HG03196 (cell line): ENCODE measurements at regions not wholly inside any gene's neighbourhood (a gene's known extent, or its start where the extent isn't known, plus 50 kb on each side); places are given as distances from the start of the nearest gene placed in this dataset.

Experiments
- ATAC-seq: cut with Tn5 transposase; IDR thresholded peaks from one replicate; pipeline ENCODE4 v1.9.1; 2021; ENCODE audit not compliant: unreplicated experiment

GRCh38 chr15:36373550-36373949 is 205.9 kb upstream of the CDIN1 start:
- no peak for ATAC-seq

DNA sequence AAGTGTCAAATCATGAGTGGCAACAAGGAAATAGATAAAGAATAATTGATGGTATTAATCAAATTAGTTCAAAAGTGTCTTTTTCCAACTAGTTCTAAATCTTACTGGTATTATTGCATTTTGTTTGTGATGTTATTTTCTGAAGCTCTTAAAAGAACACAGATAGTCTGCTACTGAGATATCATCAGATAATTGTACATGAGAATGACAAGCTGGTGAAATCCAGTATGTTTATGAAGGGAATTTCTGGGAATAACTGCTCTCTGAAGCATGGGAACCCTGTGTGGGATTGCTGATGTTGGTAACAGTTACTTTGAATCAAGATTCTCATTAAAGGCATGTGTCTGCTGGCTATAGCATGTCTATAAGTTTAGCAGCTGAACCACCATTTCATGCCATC is 190.3 kb upstream of the CDIN1 start:
- ATAC-seq = no peak

DNA sequence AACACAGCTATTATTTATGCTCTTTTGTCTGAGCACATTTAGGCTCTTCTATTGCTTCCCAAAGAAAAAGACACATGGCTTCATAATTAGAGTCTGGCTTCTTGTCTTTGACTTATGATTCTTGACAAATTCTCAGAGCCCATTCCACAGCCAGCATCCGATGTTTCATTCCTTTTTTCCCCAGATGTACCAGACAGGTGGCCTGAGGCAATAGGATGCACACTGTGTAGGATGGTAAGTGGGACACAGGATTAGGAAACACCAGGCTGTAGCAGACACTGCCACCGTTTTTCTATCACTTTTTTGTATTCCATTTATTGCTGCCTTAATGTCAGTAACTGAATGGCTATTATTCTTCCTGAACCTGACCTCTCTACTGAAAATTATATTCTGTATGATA is 188.9 kb upstream of the CDIN1 start:
- ATAC-seq = no peak

- ATAC-seq = no peak
Observed at GRCh38 chr15:36392676-36393266, 186.7 kb upstream of the CDIN1 start.

- no peak for ATAC-seq
Observed at GRCh38 chr15:36398212-36398611, 181.2 kb upstream of the CDIN1 start.

GRCh38 chr15:36399276-36399675 is 180.2 kb upstream of the CDIN1 start:
- ATAC-seq = no peak

DNA sequence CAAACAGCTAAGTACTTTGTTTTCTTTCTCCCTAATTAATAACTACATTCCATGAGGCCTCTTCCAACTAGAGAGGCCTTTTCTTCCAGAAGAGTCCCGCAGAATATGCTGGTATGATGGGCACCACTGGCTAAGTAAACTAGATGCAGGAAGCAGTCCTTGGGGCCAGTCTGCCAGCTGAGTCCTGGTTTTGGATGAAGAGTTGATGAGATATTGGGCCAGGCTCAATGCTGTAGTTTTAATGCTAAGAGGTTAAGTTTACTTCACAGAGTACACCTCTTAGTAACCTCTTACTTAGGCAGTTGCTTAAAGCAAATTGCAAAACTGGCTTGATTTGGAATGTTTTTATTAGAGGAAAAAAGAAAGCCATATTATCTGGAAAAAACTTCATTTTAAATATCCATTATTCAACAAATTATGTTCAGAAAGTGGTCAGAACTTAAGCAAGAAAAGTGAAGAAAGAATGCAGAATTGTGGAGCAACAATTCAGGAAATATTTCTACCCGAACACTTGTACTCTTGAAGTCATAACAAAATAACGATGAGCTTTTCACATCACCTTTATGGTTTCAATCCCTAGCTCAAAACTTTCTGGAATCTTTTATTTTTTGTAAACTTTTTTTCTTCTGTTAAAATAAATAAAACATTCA is 178.4 kb upstream of the CDIN1 start:
- ATAC-seq = no peak

- ATAC-seq = no peak
Observed at GRCh38 chr15:36401586-36401966, 177.8 kb upstream of the CDIN1 start.

DNA sequence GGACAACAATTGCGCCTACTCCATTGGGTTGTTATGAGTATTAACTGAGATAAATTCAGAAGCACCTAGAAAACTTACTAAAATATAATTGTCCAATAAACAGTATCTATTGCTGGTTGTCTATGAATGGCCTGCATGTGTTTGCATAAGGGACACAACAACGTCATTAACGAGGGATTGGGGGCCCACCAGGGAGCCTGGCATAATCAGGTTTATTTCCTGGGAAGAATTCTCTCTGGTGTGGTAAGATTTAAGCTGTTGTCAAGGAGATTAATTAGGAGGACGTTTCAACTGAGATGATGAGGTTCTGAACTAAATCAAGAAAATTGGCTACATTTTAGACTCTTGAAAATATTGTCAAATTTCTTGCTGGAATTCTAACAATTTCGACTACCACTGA is 176.1 kb upstream of the CDIN1 start:
- no peak for ATAC-seq

GRCh38 chr15:36406366-36406765 is 173.1 kb upstream of the CDIN1 start:
- ATAC-seq = no peak

GRCh38 chr15:36406911-36407310 is 172.5 kb upstream of the CDIN1 start:
- no peak for ATAC-seq

DNA sequence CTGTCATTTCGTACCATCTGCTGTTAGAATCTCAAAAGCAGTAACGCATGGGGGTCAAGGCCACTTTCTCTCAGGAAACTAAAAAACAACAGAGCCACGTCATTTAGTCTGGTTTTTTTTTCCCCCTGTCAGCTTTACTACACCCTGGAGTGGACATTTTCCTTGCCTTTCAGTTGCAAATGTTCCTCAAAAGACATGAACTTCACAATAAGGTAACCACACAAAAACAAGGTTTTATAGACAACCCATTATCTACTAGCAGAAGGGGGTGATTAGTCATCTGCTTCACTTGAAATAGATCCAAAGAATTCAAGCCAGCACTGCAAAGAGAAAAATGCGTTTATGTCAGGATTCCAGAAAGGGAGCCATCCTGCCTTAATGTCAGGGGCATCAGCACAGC is 171.8 kb upstream of the CDIN1 start:
- no peak for ATAC-seq

GRCh38 chr15:36409819-36410218 is 169.6 kb upstream of the CDIN1 start:
- ATAC-seq = no peak

- no peak for ATAC-seq
Observed at GRCh38 chr15:36414670-36415069, 164.8 kb upstream of the CDIN1 start.

- no peak for ATAC-seq
Observed at GRCh38 chr15:36415643-36416042, 163.8 kb upstream of the CDIN1 start.

- no peak for ATAC-seq
Observed at GRCh38 chr15:36422631-36423030, 156.8 kb upstream of the CDIN1 start.

DNA sequence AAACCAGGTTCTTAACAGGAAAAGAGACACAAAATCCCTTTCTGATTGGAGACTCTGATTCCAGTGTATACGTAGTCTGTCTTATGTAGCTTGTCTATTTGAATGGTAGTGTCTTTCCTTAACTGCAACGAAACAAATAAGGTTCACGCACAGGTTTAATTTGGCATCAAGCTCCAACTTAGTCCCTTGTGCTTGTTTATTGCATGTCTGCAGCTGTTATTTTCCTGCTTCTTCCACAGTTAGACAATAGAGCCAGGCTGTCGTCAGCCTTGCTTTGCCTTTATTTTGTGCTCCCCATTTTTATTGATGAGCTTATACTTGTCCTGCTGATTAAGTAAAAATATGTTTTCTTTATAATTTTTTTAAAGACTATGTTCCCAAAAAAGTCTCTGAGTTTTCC is 152.7 kb upstream of the CDIN1 start:
- ATAC-seq = no peak

- no peak for ATAC-seq
Observed at GRCh38 chr15:36428102-36428845, 151.2 kb upstream of the CDIN1 start.

GRCh38 chr15:36429707-36430106 is 149.7 kb upstream of the CDIN1 start:
- ATAC-seq = no peak

DNA sequence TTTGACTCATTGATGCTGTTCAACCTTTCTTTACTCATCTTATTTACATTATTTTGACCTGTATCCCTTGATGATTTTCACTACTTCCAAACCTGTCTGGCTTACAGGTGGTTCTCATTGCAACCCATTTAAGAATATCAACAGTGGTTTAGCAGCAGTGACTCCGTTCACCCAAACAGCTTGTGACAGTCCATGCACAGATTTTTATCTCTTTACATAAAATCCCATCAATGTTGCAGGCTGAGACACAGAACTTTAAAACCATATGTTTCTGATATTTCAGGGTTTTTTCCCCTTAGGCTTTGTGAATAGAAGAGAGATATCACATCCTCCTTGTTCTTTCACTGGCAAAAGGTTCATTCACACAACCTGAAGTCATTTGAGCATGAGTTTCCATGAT is 149.1 kb upstream of the CDIN1 start:
- ATAC-seq = no peak

DNA sequence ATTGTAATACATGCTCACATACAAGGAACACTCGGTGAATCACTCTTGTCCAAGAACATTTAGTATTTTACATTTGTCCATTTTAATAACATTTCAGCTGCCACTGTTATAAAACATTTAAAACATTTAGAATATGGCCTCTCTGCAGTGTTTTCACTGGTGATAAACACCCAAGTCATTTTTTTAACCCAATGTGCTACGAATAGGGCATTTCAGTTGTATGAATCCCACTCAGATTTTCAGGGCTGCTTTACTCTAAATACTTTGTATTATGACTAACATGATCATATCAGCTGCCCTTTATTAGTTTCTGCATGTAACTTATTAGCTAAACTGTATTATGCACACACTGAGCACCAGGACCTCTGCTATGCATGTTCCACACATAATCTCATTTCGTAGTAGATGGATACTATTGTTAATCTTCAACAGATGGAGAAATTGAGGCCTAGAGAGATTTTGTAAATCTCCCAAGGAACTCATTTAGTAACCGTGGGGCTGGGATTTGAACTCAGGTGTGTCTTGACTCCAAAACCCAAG is 148.6 kb upstream of the CDIN1 start:
- ATAC-seq = no peak

- no peak for ATAC-seq
Observed at GRCh38 chr15:36432161-36432560, 147.3 kb upstream of the CDIN1 start.
